CD14-positive monocyte (primary cell): ENCODE measurements at regions not wholly inside any gene's neighbourhood (a gene's known extent, or its start where the extent isn't known, plus 50 kb on each side); places are given as distances from the start of the nearest gene placed in this dataset.

Experiments used
- DNase-seq, 3 donors: peaks; one replicate each; pipeline ENCODE4 v3.0.0-alpha.2; 2011 to 2022
- H2AFZ ChIP-seq: 2 replicates; pipeline ENCODE4 v1.6.0; 2012; ENCODE audit warnings: mild to moderate bottlenecking, low read depth, low read length, inconsistent platforms; ENCODE audit not compliant: insufficient read depth, poor library complexity, severe bottlenecking
- H3K27ac ChIP-seq, 2 donors: 1 replicate in 1 of 2; 2 replicates in 1 of 2; pipeline ENCODE4 v1.5.1; 2012 to 2013; ENCODE audit warnings: low read length in 2 of 2, control low read depth in 1 of 2, inconsistent platforms in 1 of 2, low read depth in 1 of 2, mild to moderate bottlenecking in 1 of 2
- H3K27me3 ChIP-seq, 2 donors: one replicate each; pipeline versions ENCODE4 v1.6.0 to v1.6.1; 2011 to 2013; ENCODE audit warnings: low read length in 2 of 2; ENCODE audit not compliant: control insufficient read depth in 2 of 2, insufficient read depth in 2 of 2
- H3K36me3 ChIP-seq, 2 donors: replicated peaks in 1 of 2; 1 replicate in 1 of 2; 2 replicates in 1 of 2; pipeline versions ENCODE4 v1.5.1 to v1.6.1; 2012 to 2013; ENCODE audit warnings: low read length in 2 of 2, control low read depth in 1 of 2, inconsistent platforms in 1 of 2, mild to moderate bottlenecking in 1 of 2; ENCODE audit not compliant: insufficient read depth in 2 of 2, control insufficient read depth in 1 of 2
- H3K4me1 ChIP-seq, 2 donors: 1 replicate in 1 of 2; 2 replicates in 1 of 2; pipeline versions ENCODE4 v1.5.1 to v1.6.1; 2012 to 2013; ENCODE audit warnings: low read length in 2 of 2, control low read depth in 1 of 2, inconsistent platforms in 1 of 2, mild to moderate bottlenecking in 1 of 2, moderate library complexity in 1 of 2; ENCODE audit not compliant: insufficient read depth in 2 of 2, control insufficient read depth in 1 of 2
- H3K4me2 ChIP-seq: replicated peaks from 2 replicates; pipeline ENCODE3; 2012; ENCODE audit warnings: low read length, moderate library complexity, mild to moderate bottlenecking; ENCODE audit not compliant: poor library complexity, severe bottlenecking; ENCODE audit errors: extremely low read depth
- H3K4me3 ChIP-seq, 3 experiments: fragments of 200-600 bp in 1 of 3; sonication (generic) in 1 of 3; replicated peaks in 1 of 3; 1 replicate in 2 of 3; 2 replicates in 1 of 3; pipeline ENCODE4 v1.5.1; 2011 to 2013; ENCODE audit warnings: low read length in 3 of 3, mild to moderate bottlenecking in 3 of 3, control low read depth in 2 of 3, low read depth in 2 of 3, inconsistent platforms in 1 of 3, moderate library complexity in 1 of 3
- H3K79me2 ChIP-seq: 2 replicates; pipeline ENCODE4 v1.6.0; 2012; ENCODE audit warnings: mild to moderate bottlenecking, control low read depth, inconsistent platforms, low read length, moderate library complexity; ENCODE audit not compliant: insufficient read depth
- H3K9ac ChIP-seq: 2 replicates; pipeline ENCODE4 v1.6.0; 2017; ENCODE audit warnings: low read length, mild to moderate bottlenecking; ENCODE audit not compliant: insufficient read depth, poor library complexity, severe bottlenecking
- H3K9me3 ChIP-seq, 2 donors: replicated peaks in 1 of 2; 1 replicate in 1 of 2; 2 replicates in 1 of 2; pipeline versions ENCODE4 v1.5.1 to v1.6.1; 2012 to 2013; ENCODE audit warnings: low read length in 2 of 2, control low read depth in 1 of 2; ENCODE audit not compliant: control insufficient read depth in 1 of 2, insufficient read depth in 1 of 2
- H4K20me1 ChIP-seq: 2 replicates; pipeline ENCODE4 v1.6.0; 2012; ENCODE audit warnings: mild to moderate bottlenecking, low read length, control low read depth, moderate library complexity; ENCODE audit not compliant: insufficient read depth
- H3K27ac Mint-ChIP-seq, 7 donors: one replicate each; pipeline ENCODE4 v1.8.0; 2020; ENCODE audit warnings: mild to moderate bottlenecking in 7 of 7, mixed read lengths in 7 of 7, moderate library complexity in 6 of 7, inconsistent platforms in 2 of 7
- H3K27me3 Mint-ChIP-seq, 3 donors: one replicate each; pipeline ENCODE4 v1.8.0; 2021 to 2022; ENCODE audit warnings: low read depth in 3 of 3, mild to moderate bottlenecking in 3 of 3, mixed read lengths in 3 of 3, moderate library complexity in 3 of 3, inconsistent platforms in 1 of 3
- H3K36me3 Mint-ChIP-seq, 2 donors: one replicate each; pipeline ENCODE4 v1.8.0; 2020; ENCODE audit warnings: mixed read lengths in 2 of 2, inconsistent platforms in 1 of 2, mild to moderate bottlenecking in 1 of 2
- H3K4me1 Mint-ChIP-seq: one replicate; pipeline ENCODE4 v1.8.0; 2020; ENCODE audit warnings: mild to moderate bottlenecking, mixed read lengths
- H3K4me3 Mint-ChIP-seq, 2 donors: one replicate each; pipeline ENCODE4 v1.8.0; 2020; ENCODE audit warnings: mild to moderate bottlenecking in 2 of 2, mixed read lengths in 2 of 2, moderate library complexity in 1 of 2
- H3K9me3 Mint-ChIP-seq, 7 donors: one replicate each; pipeline ENCODE4 v1.8.0; 2020 to 2022; ENCODE audit warnings: mixed read lengths in 7 of 7, mild to moderate bottlenecking in 6 of 7, moderate library complexity in 6 of 7, inconsistent platforms in 2 of 7
- CTCF ChIP-seq: fragments of 200-600 bp; IDR thresholded peaks from one replicate; pipeline ENCODE4 v1.8.0; 2022; ENCODE audit warnings: antibody characterized with exemption, mild to moderate bottlenecking
- WGBS: methylation state at CpG from one replicate; pipeline ENCODE4 v1.1.5; 2013; ENCODE audit warnings: missing lambda C conversion rate; ENCODE audit not compliant: insufficient coverage; 5-methylcytosine and 5-hydroxymethylcytosine counted together
- intact Hi-C, 2 donors: fragments of 100-400 bp; cut with micrococcal nuclease; formaldehyde crosslinking; loops; one replicate each; pipeline versions ENCODE4 v1.15.0 to v1.15.1; 2023

- Histone ChIP-seq H3K9ac (no peak overlapping the region), H3K27ac (no peak overlapping the region), H3K9me3 (no peaks in the 10 kb centered on the region), H4K20me1 (no peaks in the 10 kb centered on the region), H3K79me2 (no peaks in the 10 kb centered on the region), H3K36me3 (no peaks in the 10 kb centered on the region), H2AFZ (no peak overlapping the region), H3K4me2 (no peak overlapping the region), H3K27me3 (no peaks in the 10 kb centered on the region), H3K4me1 (no peaks in the 10 kb centered on the region), H3K4me3 (no peak overlapping the region)
- no peak overlapping the region for H3K27ac Mint-ChIP-seq
- peaks cover 0 to 3% (median 0%) of the 10 kb centered on the region in 7 donors for H3K9me3 Mint-ChIP-seq
- no peak for TF ChIP-seq CTCF
- no peak for DNase-seq
- no CpG with 5 or more reads among the region's 5 CpGs for WGBS
- H3K4me3 Mint-ChIP-seq: no peak overlapping the region
- no peaks in the 10 kb centered on the region for H3K36me3 Mint-ChIP-seq
- intact Hi-C loops: no loop called here
- H3K27me3 Mint-ChIP-seq: peaks cover 2 to 5% (median 4%) of the 10 kb centered on the region in 3 donors
- no peaks in the 10 kb centered on the region for H3K4me1 Mint-ChIP-seq
Observed at GRCh38 chr7:26560526-26561256, 269.0 kb downstream of the SNX10 start.

- intact Hi-C loops: no loop called here
- H3K36me3 ChIP-seq: no peaks in the 10 kb centered on the region
- Mint-ChIP-seq H3K36me3 (no peaks in the 10 kb centered on the region), H3K4me3 (no peak overlapping the region), H3K27me3 (peaks cover 2 to 5% (median 5%) of the 10 kb centered on the region in 3 donors), H3K4me1 (no peaks in the 10 kb centered on the region), H3K27ac (no peak overlapping the region), H3K9me3 (peaks cover 0 to 3% (median 0%) of the 10 kb centered on the region in 7 donors)
- WGBS: no CpG with 5 or more reads among the region's 3 CpGs
- H3K4me1 ChIP-seq: no peaks in the 10 kb centered on the region
- no peak overlapping the region for H3K4me2 ChIP-seq
- TF ChIP-seq CTCF: no peak
- no peaks in the 10 kb centered on the region for H3K9me3 ChIP-seq
- H4K20me1 ChIP-seq: no peaks in the 10 kb centered on the region
- no peak overlapping the region for H3K9ac ChIP-seq
- H3K79me2 ChIP-seq: no peaks in the 10 kb centered on the region
- H3K4me3 ChIP-seq: no peak overlapping the region
- H2AFZ ChIP-seq: no peak overlapping the region
- no peak overlapping the region for H3K27ac ChIP-seq
- H3K27me3 ChIP-seq: no peaks in the 10 kb centered on the region
- DNase-seq: no peak
Observed at GRCh38 chr7:26562841-26563240, 271.2 kb downstream of the SNX10 start.
